Esophagus muscularis mucosa (tissue), 4 donors: ENCODE measurements at regions not wholly inside any gene's neighbourhood (a gene's known extent, or its start where the extent isn't known, plus 50 kb on each side); places are given as distances from the start of the nearest gene placed in this dataset.

Source experiments
- DNase-seq: peaks from one replicate; pipeline ENCODE4 v3.0.0-alpha.2; 2017; ENCODE audit errors: extremely low spot score
- H3K27ac ChIP-seq, 4 donors: fragments of 200-600 bp; sonication (generic); replicated peaks in 1 of 4; 1 replicate in 3 of 4; 2 replicates in 1 of 4; pipeline ENCODE4 v1.5.1; 2016 to 2019; ENCODE audit warnings: mild to moderate bottlenecking in 1 of 4
- H3K27me3 ChIP-seq, 4 donors: fragments of 200-600 bp; sonication (generic); one replicate each; pipeline versions ENCODE4 v1.5.1 to v1.6.0; 2016 to 2019
- H3K36me3 ChIP-seq, 4 donors: fragments of 200-600 bp; sonication (generic); one replicate each; pipeline ENCODE4 v1.5.1; 2016 to 2019
- H3K4me1 ChIP-seq, 4 donors: fragments of 200-600 bp; sonication (generic); one replicate each; pipeline ENCODE4 v1.5.1; 2016 to 2019
- H3K4me3 ChIP-seq, 4 donors: fragments of 200-600 bp; sonication (generic); 1 replicate in 2 of 4; 2 replicates in 2 of 4; pipeline ENCODE4 v1.5.1; 2016 to 2019; ENCODE audit warnings: mild to moderate bottlenecking in 4 of 4, moderate library complexity in 1 of 4
- H3K9me3 ChIP-seq, 4 donors: fragments of 200-600 bp; sonication (generic); 1 replicate in 3 of 4; 2 replicates in 1 of 4; pipeline ENCODE4 v1.5.1; 2016 to 2019
- CTCF ChIP-seq, 3 experiments: fragments of 200-600 bp in 2 of 3; fragments of 450-650 bp in 1 of 3; sonication (generic) in 2 of 3; IDR thresholded peaks; one replicate each; pipeline ENCODE4 v1.5.1; 2017 to 2019; ENCODE audit warnings: antibody characterized with exemption in 3 of 3, mild to moderate bottlenecking in 2 of 3, moderate library complexity in 1 of 3
- EP300 ChIP-seq: sonication (generic); formaldehyde crosslinking; IDR thresholded peaks from one replicate; pipeline ENCODE4 v1.6.1; 2017; ENCODE audit warnings: antibody characterized with exemption
- POLR2A ChIP-seq: fragments of 450-650 bp; IDR thresholded peaks from one replicate; pipeline ENCODE4 v1.6.1; 2017; ENCODE audit warnings: antibody characterized with exemption, moderate library complexity, mild to moderate bottlenecking, low read depth
- POLR2AphosphoS5 ChIP-seq, 2 donors: sonication (generic); formaldehyde crosslinking; IDR thresholded peaks; one replicate each; pipeline ENCODE4 v1.6.1; 2017; ENCODE audit warnings: antibody characterized with exemption in 2 of 2
- WGBS: methylation state at CpG from one replicate; pipeline ENCODE4 v1.1.5; 2018; 5-methylcytosine and 5-hydroxymethylcytosine counted together
- intact Hi-C: fragments of 100-400 bp; cut with DNase I; formaldehyde crosslinking; loops from one replicate; pipeline ENCODE4 v1.15.1; 2023

DNA sequence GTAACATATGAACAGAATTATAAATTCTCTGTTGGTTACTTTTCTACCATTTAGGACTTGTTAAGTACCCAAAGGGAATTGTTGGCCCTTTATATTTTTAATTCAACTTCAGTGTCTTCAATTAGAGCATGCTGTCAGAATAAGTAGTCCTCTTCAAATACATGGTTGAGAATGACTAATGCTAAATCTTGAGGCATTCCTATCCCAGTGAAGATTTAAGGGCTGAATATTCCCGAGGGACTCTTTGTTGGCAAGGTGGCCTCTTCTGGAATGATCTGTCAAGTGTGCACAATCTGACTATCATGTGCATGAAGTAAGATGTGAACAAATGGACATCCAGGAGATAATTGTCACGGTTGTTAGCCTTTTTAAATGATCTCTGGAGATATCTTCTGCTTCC, 421.7 kb downstream of the BMP2 start:
- intact Hi-C loops: no loop called here
- no peak for DNase-seq
- H3K27me3 ChIP-seq: no peaks in the 10 kb centered on the region
- H3K36me3 ChIP-seq: no peaks in the 10 kb centered on the region
- no peaks in the 10 kb centered on the region for H3K4me1 ChIP-seq
- H3K4me3 ChIP-seq: no peak overlapping the region
- TF ChIP-seq EP300 (no peak), CTCF (IDR thresholded peaks at IDR 0.05) (no peak), POLR2AphosphoS5 (IDR thresholded peaks at IDR 0.05) (no peak), POLR2A (no peak)
- 72% methylated on average over 2 of the region's 2 CpGs for WGBS
- H3K9me3 ChIP-seq: no peaks in the 10 kb centered on the region
- H3K27ac ChIP-seq: no peak overlapping the region

DNA sequence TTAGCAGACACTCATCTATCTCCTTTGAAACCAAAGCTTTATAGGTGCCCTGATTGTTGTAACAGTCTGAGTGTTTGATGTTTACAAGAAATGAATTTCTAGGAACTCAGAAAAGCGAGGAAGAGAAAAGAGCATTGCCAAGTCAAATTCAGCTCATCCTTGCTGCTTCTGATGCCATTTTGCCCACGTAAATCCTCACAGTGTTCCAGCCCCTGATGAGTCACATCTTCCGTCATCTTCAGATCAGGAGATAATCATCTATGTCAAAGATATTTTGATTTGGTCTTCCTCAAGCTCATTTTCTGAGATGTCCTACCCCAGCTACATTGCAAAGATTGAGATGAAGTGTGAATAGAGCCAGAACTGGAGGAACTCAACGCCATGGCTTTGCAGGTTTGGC, 426.2 kb downstream of the BMP2 start:
- Histone ChIP-seq H3K4me3 (no peak overlapping the region), H3K9me3 (no peaks in the 10 kb centered on the region), H3K36me3 (no peaks in the 10 kb centered on the region), H3K27ac (no peak overlapping the region), H3K27me3 (no peaks in the 10 kb centered on the region), H3K4me1 (no peaks in the 10 kb centered on the region)
- TF ChIP-seq EP300: no peak
- TF ChIP-seq CTCF (IDR thresholded peaks at IDR 0.05): no peak
- TF ChIP-seq POLR2AphosphoS5 (IDR thresholded peaks at IDR 0.05): no peak
- no peak for TF ChIP-seq POLR2A
- DNase-seq: no peak
- WGBS: 78% methylated on average over 4 of the region's 4 CpGs
- intact Hi-C loops: no loop called here

DNA sequence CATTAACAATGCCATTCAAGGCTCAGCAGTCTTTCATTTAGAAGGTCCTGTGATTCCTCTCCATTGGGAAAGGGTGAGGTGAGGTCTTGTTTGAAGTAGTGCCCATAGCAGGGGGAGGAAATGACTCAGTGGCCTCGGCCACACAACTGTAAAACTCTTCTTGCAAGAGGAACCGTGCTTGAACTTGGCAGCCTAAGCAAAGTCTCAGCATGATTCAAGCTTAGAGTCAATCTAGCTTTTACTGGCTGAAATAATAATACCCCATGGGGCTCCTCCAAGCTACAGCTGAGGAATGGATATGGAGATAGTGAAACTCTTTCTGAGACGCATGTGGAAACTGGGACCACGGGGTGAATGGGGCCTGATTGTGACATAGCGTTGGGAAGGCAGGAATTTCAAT, 428.2 kb downstream of the BMP2 start:
- H3K36me3 ChIP-seq: no peaks in the 10 kb centered on the region
- intact Hi-C loops: no loop called here
- H3K4me3 ChIP-seq: no peak overlapping the region
- no peak overlapping the region for H3K27ac ChIP-seq
- H3K9me3 ChIP-seq: no peaks in the 10 kb centered on the region
- no peaks in the 10 kb centered on the region for H3K27me3 ChIP-seq
- DNase-seq: no peak
- TF ChIP-seq EP300: no peak
- no peak for TF ChIP-seq POLR2AphosphoS5 (IDR thresholded peaks at IDR 0.05)
- no peak for TF ChIP-seq POLR2A
- TF ChIP-seq CTCF (IDR thresholded peaks at IDR 0.05): no peak
- WGBS: 85% methylated on average over 5 of the region's 5 CpGs
- H3K4me1 ChIP-seq: no peaks in the 10 kb centered on the region

DNA sequence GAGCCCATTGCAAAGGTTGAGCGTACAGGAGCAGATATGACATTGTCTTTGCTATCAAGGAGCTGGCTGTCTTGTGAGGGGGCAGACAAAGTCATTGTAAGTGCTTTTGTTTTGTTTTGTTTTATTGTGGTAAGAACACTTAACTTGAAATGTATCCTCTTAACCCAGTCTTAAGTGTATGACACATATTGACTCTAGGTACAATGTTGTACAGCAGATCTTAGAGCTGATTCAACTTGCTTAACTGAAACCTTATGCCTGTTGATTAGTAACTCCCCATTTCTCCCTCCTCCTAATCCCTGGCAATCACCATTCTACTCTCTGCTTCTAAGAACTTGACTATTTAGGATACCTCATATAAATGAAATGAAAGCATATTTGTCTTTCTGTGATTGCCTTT, 429.0 kb downstream of the BMP2 start:
- 93% methylated on average over 1 of the region's 1 CpG for WGBS
- H3K9me3 ChIP-seq: no peaks in the 10 kb centered on the region
- no peak for TF ChIP-seq POLR2A
- no peak for TF ChIP-seq POLR2AphosphoS5 (IDR thresholded peaks at IDR 0.05)
- TF ChIP-seq EP300: no peak
- no peak for TF ChIP-seq CTCF (IDR thresholded peaks at IDR 0.05)
- H3K4me1 ChIP-seq: no peaks in the 10 kb centered on the region
- no peak overlapping the region for H3K4me3 ChIP-seq
- no peaks in the 10 kb centered on the region for H3K27me3 ChIP-seq
- H3K27ac ChIP-seq: no peak overlapping the region
- intact Hi-C loops: no loop called here
- H3K36me3 ChIP-seq: no peaks in the 10 kb centered on the region
- DNase-seq: no peak

DNA sequence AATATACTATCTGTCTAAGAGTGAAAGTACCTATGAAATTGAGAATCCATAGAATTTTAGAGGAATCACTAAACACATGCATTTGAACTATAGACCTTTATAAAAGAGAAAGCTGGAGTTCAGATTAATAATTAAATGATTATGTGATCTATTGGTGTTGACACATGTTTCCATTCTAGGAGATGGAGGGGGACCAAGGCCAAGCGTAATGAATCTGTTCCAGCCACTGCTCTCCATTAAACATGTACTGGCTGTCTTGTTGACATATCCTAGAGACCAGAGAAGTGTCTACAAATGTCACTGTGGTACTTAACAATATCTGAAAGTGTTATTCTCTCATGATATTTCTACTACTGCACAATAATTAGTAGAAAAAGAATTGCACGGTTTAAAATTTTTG, 432.4 kb downstream of the BMP2 start:
- 70% methylated on average over 2 of the region's 2 CpGs for WGBS
- no peaks in the 10 kb centered on the region for H3K36me3 ChIP-seq
- DNase-seq: no peak
- TF ChIP-seq POLR2A (no peak), CTCF (IDR thresholded peaks at IDR 0.05) (no peak), EP300 (no peak), POLR2AphosphoS5 (IDR thresholded peaks at IDR 0.05) (no peak)
- H3K9me3 ChIP-seq: no peaks in the 10 kb centered on the region
- no peaks in the 10 kb centered on the region for H3K4me1 ChIP-seq
- no peak overlapping the region for H3K27ac ChIP-seq
- intact Hi-C loops: no loop called here
- H3K27me3 ChIP-seq: no peaks in the 10 kb centered on the region
- no peak overlapping the region for H3K4me3 ChIP-seq
